ENCODE measurements at regions not wholly inside any gene's neighbourhood (a gene's known extent, or its start where the extent isn't known, plus 50 kb on each side); places are given as distances from the start of the nearest gene placed in this dataset.

GRCh38 chr3:102259663-102260062 lies 175.2 kb upstream of the ZPLD1 start:
- TF ChIP-seq CTCF (conservative IDR thresholded peaks at IDR 0.05 in 1 of 2, IDR thresholded peaks at IDR 0.05 in 1 of 2; ENCODE audit: low read depth in 1 of 2, low read length in 2 of 2) (no peak), EZH2 (IDR thresholded peaks at IDR 0.05; ENCODE audit: low read length, missing control alignments) (no peak)

Measured in fibroblast of lung (primary cell).